H9 (cell line): ENCODE measurements at regions not wholly inside any gene's neighbourhood (a gene's known extent, or its start where the extent isn't known, plus 50 kb on each side); places are given as distances from the start of the nearest gene placed in this dataset.

ENCODE experiments used
- DNase-seq: peaks from one replicate; pipeline ENCODE4 v3.0.0-alpha.2; 2017
- H2AFZ ChIP-seq: one replicate; pipeline ENCODE4 v1.6.1; 2013; ENCODE audit warnings: mild to moderate bottlenecking, low read length, control low read depth, moderate library complexity
- H2AK5ac ChIP-seq: 2 replicates; pipeline ENCODE4 v1.6.1; 2013; ENCODE audit warnings: low read length, control low read depth, mixed read lengths; ENCODE audit not compliant: insufficient read length
- H2BK120ac ChIP-seq: one replicate; pipeline ENCODE4 v1.6.1; 2013; ENCODE audit warnings: low read depth, mild to moderate bottlenecking, low read length, control low read depth, inconsistent platforms; ENCODE audit not compliant: poor library complexity, severe bottlenecking
- H2BK12ac ChIP-seq: 2 replicates; pipeline ENCODE4 v1.6.1; 2013; ENCODE audit warnings: low read length, control low read depth, mixed read lengths, low read depth; ENCODE audit not compliant: insufficient read length
- H2BK15ac ChIP-seq: 2 replicates; pipeline ENCODE4 v1.6.1; 2013; ENCODE audit warnings: low read depth, low read length, control low read depth
- H2BK20ac ChIP-seq: one replicate; pipeline ENCODE4 v1.6.1; 2013; ENCODE audit warnings: low read depth, mild to moderate bottlenecking, low read length, control low read depth, inconsistent platforms; ENCODE audit not compliant: poor library complexity, severe bottlenecking
- H2BK5ac ChIP-seq: 2 replicates; pipeline ENCODE4 v1.6.1; 2013; ENCODE audit warnings: low read length, control low read depth, mixed read lengths; ENCODE audit not compliant: insufficient read length
- H3K14ac ChIP-seq: 2 replicates; pipeline ENCODE4 v1.6.1; 2013; ENCODE audit warnings: low read length, control low read depth; ENCODE audit not compliant: insufficient read depth
- H3K18ac ChIP-seq: 2 replicates; pipeline ENCODE4 v1.6.1; 2013; ENCODE audit warnings: low read depth, mild to moderate bottlenecking, mixed read lengths, low read length, control low read depth; ENCODE audit not compliant: insufficient read length
- H3K23ac ChIP-seq: 2 replicates; pipeline ENCODE4 v1.6.1; 2013; ENCODE audit warnings: low read length, control low read depth, mixed read lengths, low read depth; ENCODE audit not compliant: insufficient read length
- H3K23me2 ChIP-seq: 2 replicates; pipeline ENCODE4 v1.6.1; 2013; ENCODE audit warnings: low read depth, mild to moderate bottlenecking, mixed read lengths, low read length, control low read depth; ENCODE audit not compliant: insufficient read length, poor library complexity, severe bottlenecking
- H3K27ac ChIP-seq: 2 replicates; pipeline ENCODE4 v1.5.1; 2013; ENCODE audit warnings: low read length, control low read depth, mixed read lengths, low read depth; ENCODE audit not compliant: insufficient read length
- H3K27me3 ChIP-seq: 2 replicates; pipeline ENCODE4 v1.6.1; 2013; ENCODE audit warnings: low read length, control low read depth, inconsistent platforms; ENCODE audit not compliant: insufficient read depth
- H3K4ac ChIP-seq: 2 replicates; pipeline ENCODE4 v1.6.1; 2013; ENCODE audit warnings: low read depth, mild to moderate bottlenecking, control low read depth, inconsistent platforms, low read length, moderate library complexity
- H3K4me1 ChIP-seq: 2 replicates; pipeline ENCODE4 v1.6.1; 2013; ENCODE audit warnings: low read length, control low read depth, inconsistent platforms; ENCODE audit not compliant: insufficient read depth
- H3K4me2 ChIP-seq: 2 replicates; pipeline ENCODE4 v1.6.1; 2013; ENCODE audit warnings: low read length, control low read depth, mixed read lengths; ENCODE audit not compliant: insufficient read length, insufficient read depth
- H3K56ac ChIP-seq: 2 replicates; pipeline ENCODE4 v1.6.1; 2013; ENCODE audit warnings: low read depth, mild to moderate bottlenecking, mixed read lengths, low read length, control low read depth; ENCODE audit not compliant: insufficient read length
- H3K79me1 ChIP-seq: 2 replicates; pipeline ENCODE4 v1.6.1; 2013; ENCODE audit warnings: low read depth, mild to moderate bottlenecking, moderate library complexity, low read length, control low read depth, inconsistent platforms; ENCODE audit not compliant: insufficient read depth, poor library complexity, severe bottlenecking
- H3K79me2 ChIP-seq: 2 replicates; pipeline ENCODE4 v1.6.1; 2013; ENCODE audit warnings: low read length, control low read depth, inconsistent platforms; ENCODE audit not compliant: insufficient read depth
- H3K9ac ChIP-seq: 2 replicates; pipeline ENCODE4 v1.6.1; 2013; ENCODE audit warnings: low read length, control low read depth, mixed read lengths; ENCODE audit not compliant: insufficient read length; ENCODE audit errors: extremely low read depth
- H3K9me3 ChIP-seq: one replicate; pipeline ENCODE4 v1.6.1; 2013; ENCODE audit warnings: low read depth, low read length, inconsistent platforms; ENCODE audit not compliant: control insufficient read depth
- H3T11ph ChIP-seq: one replicate; pipeline ENCODE4 v1.6.1; 2013; ENCODE audit warnings: mild to moderate bottlenecking, low read length, control low read depth, inconsistent platforms
- H4K20me1 ChIP-seq: one replicate; pipeline ENCODE4 v1.6.1; 2013; ENCODE audit not compliant: control insufficient read depth, insufficient read length, insufficient read depth
- H4K5ac ChIP-seq: 2 replicates; pipeline ENCODE4 v1.6.1; 2013; ENCODE audit warnings: low read depth, mild to moderate bottlenecking, mixed read lengths, low read length, control low read depth; ENCODE audit not compliant: insufficient read length
- H4K8ac ChIP-seq: replicated peaks from 2 replicates; pipeline ENCODE4 v1.6.1; 2013; ENCODE audit warnings: low read length, control low read depth, mixed read lengths, low read depth; ENCODE audit not compliant: insufficient read length
- H4K91ac ChIP-seq: 2 replicates; pipeline ENCODE4 v1.6.1; 2013; ENCODE audit warnings: low read depth, mild to moderate bottlenecking, moderate library complexity, mixed read lengths, low read length, control low read depth; ENCODE audit not compliant: insufficient read length
- H3K27ac Mint-ChIP-seq, 3 experiments: 2 replicates in 2 of 3; 3 replicates in 1 of 3; pipeline ENCODE4 v1.8.0; 2020 to 2021; ENCODE audit warnings: mixed read lengths in 3 of 3, mild to moderate bottlenecking in 1 of 3, moderate library complexity in 1 of 3
- H3K27me3 Mint-ChIP-seq: 2 replicates; pipeline ENCODE4 v1.8.0; 2021; ENCODE audit warnings: low read depth, mild to moderate bottlenecking, moderate library complexity, mixed read lengths
- H3K36me3 Mint-ChIP-seq, 3 experiments: 2 replicates in 2 of 3; 3 replicates in 1 of 3; pipeline ENCODE4 v1.8.0; 2020 to 2021; ENCODE audit warnings: low read depth in 3 of 3, mixed read lengths in 3 of 3; ENCODE audit not compliant: insufficient read depth in 1 of 3
- H3K4me1 Mint-ChIP-seq, 2 experiments: 2 replicates each; pipeline ENCODE4 v1.8.0; 2020; ENCODE audit warnings: mixed read lengths in 2 of 2
- H3K4me3 Mint-ChIP-seq, 2 experiments: 2 replicates in 1 of 2; 3 replicates in 1 of 2; pipeline ENCODE4 v1.8.0; 2020 to 2021; ENCODE audit warnings: mild to moderate bottlenecking in 2 of 2, mixed read lengths in 2 of 2, moderate library complexity in 1 of 2
- H3K9me3 Mint-ChIP-seq, 2 experiments: 2 replicates in 1 of 2; 3 replicates in 1 of 2; pipeline ENCODE4 v1.8.0; 2020; ENCODE audit warnings: mild to moderate bottlenecking in 2 of 2, mixed read lengths in 2 of 2, moderate library complexity in 1 of 2
- WGBS: extraction: QIAGEN DNeasy Blood & Tissue Kit; methylation state at CpG from one replicate; pipeline ENCODE4 v1.1.7; 2013; ENCODE audit warnings: missing lambda C conversion rate, low lambda C conversion rate, mixed read lengths; ENCODE audit not compliant: insufficient read length; ENCODE audit errors: extremely low coverage; 5-methylcytosine and 5-hydroxymethylcytosine counted together
- TF ChIP-seq, protein P1 (sequence below): fragments of 200-600 bp; sonication (generic); conservative IDR thresholded peaks from 3 replicates; pipeline ENCODE4 v1.8.0; 2021; ENCODE audit warnings: antibody characterized with exemption, mild to moderate bottlenecking

DNA sequence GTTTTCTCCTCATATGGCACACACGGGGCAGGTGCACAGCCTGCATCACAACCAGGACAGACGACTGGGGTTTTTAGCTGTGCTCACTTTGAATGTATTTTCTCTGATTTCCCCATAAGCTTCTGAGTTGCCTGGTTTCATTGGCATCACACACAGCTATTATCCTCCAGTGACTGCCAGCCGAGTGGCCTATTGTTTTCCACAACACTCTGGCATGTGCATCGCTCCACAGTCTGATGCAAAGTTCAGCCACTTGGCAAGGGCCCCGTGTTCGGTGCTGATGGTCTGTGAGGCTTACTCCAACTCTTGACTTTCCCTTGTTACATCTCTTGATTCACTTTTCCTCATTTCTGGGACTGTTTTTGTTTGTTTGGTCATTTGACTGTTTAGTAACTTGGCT is 593.1 kb downstream of the CBLN2 start:
- Mint-ChIP-seq H3K27me3 (no peaks in the 10 kb centered on the region; the same call in 1 of the 2 replicates), H3K4me3 (no peak overlapping the region), H3K9me3 (no peaks in the 10 kb centered on the region), H3K27ac (no peak overlapping the region), H3K36me3 (no peaks in the 10 kb centered on the region), H3K4me1 (peaks cover 3 to 6% of the 10 kb centered on the region in 2 experiments; a peak in 1 of 4 replicates)
- Histone ChIP-seq H2BK20ac (no peak overlapping the region), H3K18ac (no peak overlapping the region), H4K20me1 (no peaks in the 10 kb centered on the region), H4K8ac (no peak overlapping the region), H2BK15ac (no peak overlapping the region), H2AK5ac (no peak overlapping the region), H4K5ac (no peak overlapping the region), H3K9me3 (no peaks in the 10 kb centered on the region), H3K27ac (no peak overlapping the region), H3K27me3 (no peaks in the 10 kb centered on the region), H3T11ph (no peak overlapping the region), H3K4ac (no peak overlapping the region), H3K79me2 (no peaks in the 10 kb centered on the region), H2BK12ac (no peak overlapping the region), H4K91ac (no peak overlapping the region), H3K14ac (no peak overlapping the region), H3K23me2 (no peaks in the 10 kb centered on the region), H2BK5ac (no peak overlapping the region), H3K9ac (no peak overlapping the region), H3K4me1 (no peaks in the 10 kb centered on the region), H3K4me2 (no peak overlapping the region), H3K79me1 (no peaks in the 10 kb centered on the region), H2BK120ac (no peak overlapping the region), H3K23ac (no peak overlapping the region), H3K56ac (no peak overlapping the region), H2AFZ (no peak overlapping the region)
- no peak for DNase-seq
- TF ChIP-seq, protein P1, sequence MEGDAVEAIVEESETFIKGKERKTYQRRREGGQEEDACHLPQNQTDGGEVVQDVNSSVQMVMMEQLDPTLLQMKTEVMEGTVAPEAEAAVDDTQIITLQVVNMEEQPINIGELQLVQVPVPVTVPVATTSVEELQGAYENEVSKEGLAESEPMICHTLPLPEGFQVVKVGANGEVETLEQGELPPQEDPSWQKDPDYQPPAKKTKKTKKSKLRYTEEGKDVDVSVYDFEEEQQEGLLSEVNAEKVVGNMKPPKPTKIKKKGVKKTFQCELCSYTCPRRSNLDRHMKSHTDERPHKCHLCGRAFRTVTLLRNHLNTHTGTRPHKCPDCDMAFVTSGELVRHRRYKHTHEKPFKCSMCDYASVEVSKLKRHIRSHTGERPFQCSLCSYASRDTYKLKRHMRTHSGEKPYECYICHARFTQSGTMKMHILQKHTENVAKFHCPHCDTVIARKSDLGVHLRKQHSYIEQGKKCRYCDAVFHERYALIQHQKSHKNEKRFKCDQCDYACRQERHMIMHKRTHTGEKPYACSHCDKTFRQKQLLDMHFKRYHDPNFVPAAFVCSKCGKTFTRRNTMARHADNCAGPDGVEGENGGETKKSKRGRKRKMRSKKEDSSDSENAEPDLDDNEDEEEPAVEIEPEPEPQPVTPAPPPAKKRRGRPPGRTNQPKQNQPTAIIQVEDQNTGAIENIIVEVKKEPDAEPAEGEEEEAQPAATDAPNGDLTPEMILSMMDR: no peak
- WGBS: no CpG with 5 or more reads among the region's 6 CpGs
